DOHH2 (cell line): ENCODE measurements at regions not wholly inside any gene's neighbourhood (a gene's known extent, or its start where the extent isn't known, plus 50 kb on each side); places are given as distances from the start of the nearest gene placed in this dataset.
"Not testable (repeated sequence)": the region's sequence is repeated elsewhere in the genome, so short reads cannot be mapped to it uniquely, and the experiment has no call there.

Experiments used
- H3F3A ChIP-seq: fragments of 200-600 bp; sonication (generic), shearing (Covaris generic); 2 replicates; pipeline ENCODE4 v1.6.0; 2016; ENCODE audit warnings: antibody characterized with exemption, mild to moderate bottlenecking; ENCODE audit not compliant: control insufficient read depth, insufficient read depth
- H3K27ac ChIP-seq: fragments of 200-600 bp; sonication (generic); 2 replicates; pipeline ENCODE4 v1.5.1; 2014; ENCODE audit warnings: low read depth, mild to moderate bottlenecking, low read length, moderate library complexity
- H3K27me3 ChIP-seq: fragments of 200-600 bp; sonication (generic); 2 replicates; pipeline ENCODE4 v1.6.1; 2014; ENCODE audit warnings: mild to moderate bottlenecking, low read length, mixed read lengths; ENCODE audit not compliant: control insufficient read depth
- H3K36me3 ChIP-seq: fragments of 200-600 bp; sonication (generic); 2 replicates; pipeline ENCODE4 v1.6.1; 2014; ENCODE audit warnings: mild to moderate bottlenecking, low read length, moderate library complexity, mixed read lengths; ENCODE audit not compliant: control insufficient read depth
- H3K4me1 ChIP-seq: fragments of 200-600 bp; sonication (generic); 2 replicates; pipeline ENCODE4 v1.6.1; 2014; ENCODE audit warnings: mild to moderate bottlenecking, low read length, mixed read lengths; ENCODE audit not compliant: control insufficient read depth
- H3K4me2 ChIP-seq: fragments of 200-600 bp; sonication (generic); 2 replicates; pipeline ENCODE4 v1.6.0; 2014; ENCODE audit warnings: mild to moderate bottlenecking, low read length, moderate library complexity
- H3K4me3 ChIP-seq: fragments of 200-600 bp; sonication (generic); 2 replicates; pipeline ENCODE4 v1.5.1; 2014; ENCODE audit warnings: mild to moderate bottlenecking, low read length, mixed read lengths
- H3K79me2 ChIP-seq: fragments of 200-600 bp; sonication (generic); 2 replicates; pipeline ENCODE4 v1.6.1; 2014; ENCODE audit warnings: mild to moderate bottlenecking, low read length, mixed read lengths; ENCODE audit not compliant: control insufficient read depth
- H3K9me2 ChIP-seq: fragments of 200-600 bp; sonication (generic); replicated peaks from 2 replicates; pipeline ENCODE4 v1.6.1; 2014; ENCODE audit warnings: mild to moderate bottlenecking, low read length, mixed read lengths; ENCODE audit not compliant: control insufficient read depth
- H3K9me3 ChIP-seq: fragments of 200-600 bp; sonication (generic); 2 replicates; pipeline ENCODE4 v1.6.1; 2014; ENCODE audit warnings: antibody characterized with exemption, low read length, mixed read lengths; ENCODE audit not compliant: control insufficient read depth, insufficient read depth
- H4K20me1 ChIP-seq: fragments of 200-600 bp; sonication (generic); 2 replicates; pipeline ENCODE4 v1.6.0; 2014; ENCODE audit warnings: low read depth, mild to moderate bottlenecking, antibody characterized with exemption, low read length, moderate library complexity; ENCODE audit not compliant: control insufficient read depth, insufficient read depth
- EZH2phosphoT487 ChIP-seq: fragments of 200-600 bp; sonication (generic); IDR thresholded peaks from 2 replicates; pipeline ENCODE4 v1.6.1; 2017; ENCODE audit warnings: borderline replicate concordance, mild to moderate bottlenecking, antibody characterized with exemption, low read length, moderate library complexity, mixed read lengths
- TF ChIP-seq, protein P1 (sequence below): fragments of 200-600 bp; sonication (generic); IDR thresholded peaks from one replicate; pipeline ENCODE4 v1.5.1; 2014; ENCODE audit warnings: antibody characterized with exemption, mild to moderate bottlenecking, low read depth, low read length; ENCODE audit not compliant: poor library complexity, severe bottlenecking

- H3K36me3 ChIP-seq: no peaks in the 10 kb centered on the region
- H3K27me3 ChIP-seq: peaks cover 15% of the 10 kb centered on the region
- no peaks in the 10 kb centered on the region for H4K20me1 ChIP-seq
- no peak for TF ChIP-seq EZH2phosphoT487
- TF ChIP-seq, protein P1, sequence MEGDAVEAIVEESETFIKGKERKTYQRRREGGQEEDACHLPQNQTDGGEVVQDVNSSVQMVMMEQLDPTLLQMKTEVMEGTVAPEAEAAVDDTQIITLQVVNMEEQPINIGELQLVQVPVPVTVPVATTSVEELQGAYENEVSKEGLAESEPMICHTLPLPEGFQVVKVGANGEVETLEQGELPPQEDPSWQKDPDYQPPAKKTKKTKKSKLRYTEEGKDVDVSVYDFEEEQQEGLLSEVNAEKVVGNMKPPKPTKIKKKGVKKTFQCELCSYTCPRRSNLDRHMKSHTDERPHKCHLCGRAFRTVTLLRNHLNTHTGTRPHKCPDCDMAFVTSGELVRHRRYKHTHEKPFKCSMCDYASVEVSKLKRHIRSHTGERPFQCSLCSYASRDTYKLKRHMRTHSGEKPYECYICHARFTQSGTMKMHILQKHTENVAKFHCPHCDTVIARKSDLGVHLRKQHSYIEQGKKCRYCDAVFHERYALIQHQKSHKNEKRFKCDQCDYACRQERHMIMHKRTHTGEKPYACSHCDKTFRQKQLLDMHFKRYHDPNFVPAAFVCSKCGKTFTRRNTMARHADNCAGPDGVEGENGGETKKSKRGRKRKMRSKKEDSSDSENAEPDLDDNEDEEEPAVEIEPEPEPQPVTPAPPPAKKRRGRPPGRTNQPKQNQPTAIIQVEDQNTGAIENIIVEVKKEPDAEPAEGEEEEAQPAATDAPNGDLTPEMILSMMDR: no peak
- H3K4me1 ChIP-seq: no peaks in the 10 kb centered on the region
- no peaks in the 10 kb centered on the region for H3F3A ChIP-seq
- H3K4me3 ChIP-seq: no peak overlapping the region
- no peaks in the 10 kb centered on the region for H3K79me2 ChIP-seq
- H3K4me2 ChIP-seq: no peak overlapping the region
- no peak overlapping the region for H3K27ac ChIP-seq
- H3K9me3 ChIP-seq: no peaks in the 10 kb centered on the region
- no peaks in the 10 kb centered on the region for H3K9me2 ChIP-seq
Observed at GRCh38 chr6:28824793-28825731, 98.7 kb downstream of the TRIM27 start.

DNA sequence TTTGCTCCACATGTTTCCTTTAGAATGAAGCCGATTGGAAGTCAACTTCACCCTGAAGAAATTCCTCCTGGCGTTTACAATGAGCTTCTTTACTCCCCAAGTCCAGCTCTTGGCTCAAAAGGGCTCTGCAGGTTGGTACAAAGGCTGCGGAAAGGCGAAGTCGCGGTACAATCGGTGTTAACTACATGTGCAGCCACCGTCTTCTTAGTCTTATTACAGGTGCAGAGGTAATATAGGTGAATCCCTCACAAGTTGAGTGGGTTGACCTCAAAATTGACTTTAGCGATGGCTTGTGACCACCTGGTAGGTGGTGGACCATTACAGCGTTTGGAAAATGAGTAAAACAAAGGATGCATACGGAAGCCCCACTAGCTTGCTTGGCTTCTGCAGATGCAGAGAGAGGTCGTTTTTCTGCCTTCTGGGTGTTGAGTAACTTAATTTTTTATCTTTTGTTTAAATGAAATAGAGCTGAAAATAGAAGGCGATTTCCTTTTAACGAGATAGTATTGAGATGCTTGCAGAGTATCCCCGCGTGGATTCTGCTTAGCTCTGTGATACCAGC is 98.0 kb downstream of the TRIM27 start:
- no peak overlapping the region for H3K27ac ChIP-seq
- no peaks in the 10 kb centered on the region for H3K4me1 ChIP-seq
- H3K36me3 ChIP-seq: no peaks in the 10 kb centered on the region
- peaks cover 15% of the 10 kb centered on the region for H3K27me3 ChIP-seq
- no peak for TF ChIP-seq EZH2phosphoT487
- TF ChIP-seq, protein P1: no peak
- no peaks in the 10 kb centered on the region for H4K20me1 ChIP-seq
- H3K79me2 ChIP-seq: no peaks in the 10 kb centered on the region
- H3K4me2 ChIP-seq: no peak overlapping the region
- H3K9me3 ChIP-seq: no peaks in the 10 kb centered on the region
- H3K9me2 ChIP-seq: no peaks in the 10 kb centered on the region
- H3F3A ChIP-seq: no peaks in the 10 kb centered on the region
- H3K4me3 ChIP-seq: no peak overlapping the region

- not testable (repeated sequence) for H3K27ac ChIP-seq, H4K20me1 ChIP-seq, H3K27me3 ChIP-seq, H3K9me3 ChIP-seq, H3K4me1 ChIP-seq, H3K79me2 ChIP-seq, H3F3A ChIP-seq, H3K4me2 ChIP-seq, H3K36me3 ChIP-seq, H3K4me3 ChIP-seq, H3K9me2 ChIP-seq
Observed at GRCh38 chr6:28831683-28832082, 92.1 kb downstream of the TRIM27 start.

DNA sequence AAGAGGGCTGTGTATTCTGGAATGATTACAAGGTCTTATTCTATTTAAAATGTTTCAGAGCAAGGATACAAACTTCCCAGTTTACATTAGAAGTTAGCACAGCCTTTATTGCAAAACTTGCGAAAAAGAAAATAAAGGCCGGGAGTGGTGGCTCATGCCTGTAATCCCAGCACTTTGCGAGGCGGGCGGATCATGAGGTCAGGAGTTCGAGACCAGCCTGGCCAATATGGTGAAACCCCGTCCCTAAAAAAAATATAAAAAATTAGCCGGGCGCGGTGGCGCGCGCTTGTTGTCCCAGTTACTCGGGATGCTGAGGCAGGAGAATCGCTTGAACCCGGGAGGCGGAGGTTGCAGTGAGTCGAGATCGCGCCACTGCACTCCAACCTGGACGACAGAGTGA is 87.1 kb downstream of the TRIM27 start:
- not testable (repeated sequence) for H3K27ac ChIP-seq, H3F3A ChIP-seq, H4K20me1 ChIP-seq, H3K27me3 ChIP-seq, H3K9me3 ChIP-seq, H3K36me3 ChIP-seq, H3K79me2 ChIP-seq, H3K4me3 ChIP-seq, H3K9me2 ChIP-seq
- peaks cover 11% of the 10 kb centered on the region for H3K4me1 ChIP-seq
- H3K4me2 ChIP-seq: peak overlapping the region; percentile 68
